Loucy (cell line): ENCODE measurements at regions not wholly inside any gene's neighbourhood (a gene's known extent, or its start where the extent isn't known, plus 50 kb on each side); places are given as distances from the start of the nearest gene placed in this dataset.

ENCODE experiments used
- CTCF ChIP-seq: fragments of 200-600 bp; sonication (generic); conservative IDR thresholded peaks from 2 replicates; pipeline ENCODE4 v1.5.1; 2014; ENCODE audit warnings: mild to moderate bottlenecking, antibody characterized with exemption, low read length
- EZH2phosphoT487 ChIP-seq: fragments of 200-600 bp; IDR thresholded peaks from 2 replicates; pipeline ENCODE4 v1.6.1; 2018; ENCODE audit warnings: antibody characterized with exemption, mild to moderate bottlenecking, moderate library complexity, borderline replicate concordance

GRCh38 chr5:166994226-166994625, 1297.2 kb upstream of the WWC1 start:
- TF ChIP-seq CTCF (no peak), EZH2phosphoT487 (no peak)
